ENCODE measurements at regions not wholly inside any gene's neighbourhood (a gene's known extent, or its start where the extent isn't known, plus 50 kb on each side); places are given as distances from the start of the nearest gene placed in this dataset.

GRCh38 chr10:1814556-1814955, 77.2 kb upstream of the ADARB2 start:
- ATAC-seq (ENCODE audit: insufficient read depth, low read depth) (no peak), DNase-seq (no peak)
- Histone ChIP-seq H3K4me1 (ENCODE audit: insufficient read depth, low read length) (no peaks in the 10 kb centered on the region), H3K27me3 (ENCODE audit: insufficient read depth, low read length, poor library complexity) (no peaks in the 10 kb centered on the region), H3K9ac (ENCODE audit: low read depth, low read length) (no peak overlapping the region), H3K9me3 (ENCODE audit: insufficient read depth, low read length, severe bottlenecking) (peaks cover 20% of the 10 kb centered on the region), H3K36me3 (ENCODE audit: insufficient read depth, low read length) (no peaks in the 10 kb centered on the region), H3K79me2 (ENCODE audit: insufficient read depth, low read length) (no peaks in the 10 kb centered on the region), H3K4me3 (ENCODE audit: low read depth in 1 of 2, low read length in 2 of 2) (no peak overlapping the region), H3K4me2 (ENCODE audit: insufficient read depth, low read length) (no peak overlapping the region), H3K27ac (ENCODE audit: low read length) (no peak overlapping the region), H2AFZ (ENCODE audit: low read depth, low read length) (no peak overlapping the region), H4K20me1 (ENCODE audit: insufficient read depth, low read length) (no peaks in the 10 kb centered on the region)
- TF ChIP-seq CTCF (IDR thresholded peaks at IDR 0.05; ENCODE audit: borderline replicate concordance, extremely low read depth, low read length, poor library complexity, severe bottlenecking) (no peak), EZH2 (IDR thresholded peaks at IDR 0.05; ENCODE audit: borderline replicate concordance, low read depth, low read length, severe bottlenecking) (no peak)

GRCh38 chr10:1809139-1809741, 71.9 kb upstream of the ADARB2 start:
- ATAC-seq (ENCODE audit: insufficient read depth, low read depth) (no peak), DNase-seq (no peak)
- Histone ChIP-seq H2AFZ (ENCODE audit: low read depth, low read length) (no peak overlapping the region), H3K9me3 (ENCODE audit: insufficient read depth, low read length, severe bottlenecking) (no peaks in the 10 kb centered on the region), H3K4me1 (ENCODE audit: insufficient read depth, low read length) (no peaks in the 10 kb centered on the region), H3K4me3 (ENCODE audit: low read depth in 1 of 2, low read length in 2 of 2) (no peak overlapping the region), H3K27ac (ENCODE audit: low read length) (no peak overlapping the region), H3K79me2 (ENCODE audit: insufficient read depth, low read length) (no peaks in the 10 kb centered on the region), H3K36me3 (ENCODE audit: insufficient read depth, low read length) (no peaks in the 10 kb centered on the region), H3K27me3 (ENCODE audit: insufficient read depth, low read length, poor library complexity) (no peaks in the 10 kb centered on the region), H3K9ac (ENCODE audit: low read depth, low read length) (no peak overlapping the region), H3K4me2 (ENCODE audit: insufficient read depth, low read length) (no peak overlapping the region), H4K20me1 (ENCODE audit: insufficient read depth, low read length) (no peaks in the 10 kb centered on the region)
- no peak for TF ChIP-seq EZH2 (IDR thresholded peaks at IDR 0.05; ENCODE audit: borderline replicate concordance, low read depth, low read length, severe bottlenecking)

- no peaks in the 10 kb centered on the region for H3K79me2 ChIP-seq (ENCODE audit: insufficient read depth, low read length)
- no peak for TF ChIP-seq EZH2 (IDR thresholded peaks at IDR 0.05; ENCODE audit: borderline replicate concordance, low read depth, low read length, severe bottlenecking)
- no peak overlapping the region for H3K27ac ChIP-seq (ENCODE audit: low read length)
- DNase-seq (no peak), ATAC-seq (ENCODE audit: insufficient read depth, low read depth) (no peak)
- no peaks in the 10 kb centered on the region for H4K20me1 ChIP-seq (ENCODE audit: insufficient read depth, low read length)
- H3K9me3 ChIP-seq (ENCODE audit: insufficient read depth, low read length, severe bottlenecking), result no peaks in the 10 kb centered on the region
- no peak overlapping the region for H3K4me2 ChIP-seq (ENCODE audit: insufficient read depth, low read length)
- H3K36me3 ChIP-seq (ENCODE audit: insufficient read depth, low read length), result no peaks in the 10 kb centered on the region
- no peak overlapping the region for H3K9ac ChIP-seq (ENCODE audit: low read depth, low read length)
- no peak overlapping the region for H2AFZ ChIP-seq (ENCODE audit: low read depth, low read length)
- H3K27me3 ChIP-seq (ENCODE audit: insufficient read depth, low read length, poor library complexity), result no peaks in the 10 kb centered on the region
- H3K4me3 ChIP-seq (ENCODE audit: low read depth in 1 of 2, low read length in 2 of 2), result no peak overlapping the region
- 0 out of 2 replicates have a peak, but pooled peaks cover under 1% of the 10 kb centered on the region for H3K4me1 ChIP-seq (ENCODE audit: insufficient read depth, low read length)
These were observed 70.6 kb upstream of the ADARB2 start for GRCh38 chr10:1807924-1808323.

- Histone ChIP-seq H3K4me1 (ENCODE audit: insufficient read depth, low read length) (peaks cover 8% of the 10 kb centered on the region), H2AFZ (ENCODE audit: low read depth, low read length) (no peak overlapping the region), H3K4me3 (ENCODE audit: low read depth in 1 of 2, low read length in 2 of 2) (no peak overlapping the region), H3K79me2 (ENCODE audit: insufficient read depth, low read length) (no peaks in the 10 kb centered on the region), H4K20me1 (ENCODE audit: insufficient read depth, low read length) (no peaks in the 10 kb centered on the region), H3K4me2 (ENCODE audit: insufficient read depth, low read length) (no peak overlapping the region), H3K36me3 (ENCODE audit: insufficient read depth, low read length) (no peaks in the 10 kb centered on the region), H3K9ac (ENCODE audit: low read depth, low read length) (no peak overlapping the region), H3K27me3 (ENCODE audit: insufficient read depth, low read length, poor library complexity) (no peaks in the 10 kb centered on the region), H3K27ac (ENCODE audit: low read length) (no peak overlapping the region), H3K9me3 (ENCODE audit: insufficient read depth, low read length, severe bottlenecking) (no peaks in the 10 kb centered on the region)
- ATAC-seq (ENCODE audit: insufficient read depth, low read depth) (no peak), DNase-seq (no peak)
- TF ChIP-seq EZH2 (IDR thresholded peaks at IDR 0.05; ENCODE audit: borderline replicate concordance, low read depth, low read length, severe bottlenecking) (no peak), CTCF (IDR thresholded peaks at IDR 0.05; ENCODE audit: borderline replicate concordance, extremely low read depth, low read length, poor library complexity, severe bottlenecking) (no peak)
These were observed 69.9 kb upstream of the ADARB2 start for GRCh38 chr10:1807196-1807595.

Data from DND-41 (cell line).